ENCODE measurements at regions not wholly inside any gene's neighbourhood (a gene's known extent, or its start where the extent isn't known, plus 50 kb on each side); places are given as distances from the start of the nearest gene placed in this dataset.

DNA sequence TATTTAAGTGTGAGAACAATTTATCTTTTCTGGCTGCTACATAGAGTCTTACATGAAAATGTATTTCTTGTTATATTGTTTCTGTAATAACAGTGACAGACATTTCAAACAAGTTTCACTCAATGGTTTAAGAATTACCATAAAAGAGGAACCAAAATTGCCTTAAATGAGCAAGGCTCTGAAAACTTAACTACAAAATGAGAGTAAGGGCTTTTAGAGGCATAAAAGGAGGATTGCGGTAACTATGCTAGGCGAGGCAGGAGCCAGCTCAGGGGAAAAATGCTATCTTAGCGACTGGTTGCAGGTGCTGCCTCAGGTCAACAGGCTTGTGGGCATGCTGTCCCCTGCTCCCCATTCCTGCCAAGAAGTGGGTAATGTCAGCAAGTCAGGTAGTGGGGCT lies 81.7 kb upstream of the MSI2 start:
- no peak for DNase-seq (ENCODE audit: low spot score)

DNA sequence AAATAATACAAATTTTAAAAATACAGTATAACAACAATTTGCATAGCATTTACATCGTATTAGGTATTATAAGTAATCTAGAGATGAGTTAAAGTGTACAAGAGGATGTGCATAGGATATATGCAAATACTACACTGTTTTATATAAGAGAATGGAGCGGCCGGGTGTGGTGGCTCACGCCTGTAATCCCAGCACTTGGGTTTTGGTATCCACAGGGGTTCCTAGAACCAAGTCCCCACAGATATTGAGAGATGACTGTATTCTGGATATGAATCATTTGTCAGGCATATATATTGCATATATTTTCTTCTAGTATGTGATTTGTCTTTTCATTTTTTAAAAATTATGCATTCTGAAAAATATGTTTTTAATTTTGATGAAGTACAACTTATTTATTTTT lies 77.5 kb upstream of the MSI2 start:
- DNase-seq (ENCODE audit: low spot score): no peak

DNA sequence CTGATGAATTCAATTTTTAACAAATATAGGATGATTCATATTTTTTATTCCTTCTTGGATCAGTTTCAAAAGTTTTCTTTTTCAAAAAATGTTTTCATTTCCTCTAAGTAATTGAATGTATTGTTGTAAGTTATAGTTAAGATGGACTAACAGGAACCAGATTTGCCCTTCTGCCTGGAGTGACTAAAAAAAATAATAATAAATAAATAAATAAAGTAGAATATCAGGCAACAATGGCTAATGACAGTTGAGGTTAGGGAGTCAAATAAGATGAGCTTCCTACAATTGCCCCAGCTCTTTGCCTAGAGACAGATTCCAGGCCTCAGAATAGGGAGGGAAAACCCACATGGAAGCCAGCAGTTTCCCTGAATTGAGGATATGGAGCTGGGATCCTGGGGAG lies 73.7 kb upstream of the MSI2 start:
- no peak for DNase-seq (ENCODE audit: low spot score)

DNA sequence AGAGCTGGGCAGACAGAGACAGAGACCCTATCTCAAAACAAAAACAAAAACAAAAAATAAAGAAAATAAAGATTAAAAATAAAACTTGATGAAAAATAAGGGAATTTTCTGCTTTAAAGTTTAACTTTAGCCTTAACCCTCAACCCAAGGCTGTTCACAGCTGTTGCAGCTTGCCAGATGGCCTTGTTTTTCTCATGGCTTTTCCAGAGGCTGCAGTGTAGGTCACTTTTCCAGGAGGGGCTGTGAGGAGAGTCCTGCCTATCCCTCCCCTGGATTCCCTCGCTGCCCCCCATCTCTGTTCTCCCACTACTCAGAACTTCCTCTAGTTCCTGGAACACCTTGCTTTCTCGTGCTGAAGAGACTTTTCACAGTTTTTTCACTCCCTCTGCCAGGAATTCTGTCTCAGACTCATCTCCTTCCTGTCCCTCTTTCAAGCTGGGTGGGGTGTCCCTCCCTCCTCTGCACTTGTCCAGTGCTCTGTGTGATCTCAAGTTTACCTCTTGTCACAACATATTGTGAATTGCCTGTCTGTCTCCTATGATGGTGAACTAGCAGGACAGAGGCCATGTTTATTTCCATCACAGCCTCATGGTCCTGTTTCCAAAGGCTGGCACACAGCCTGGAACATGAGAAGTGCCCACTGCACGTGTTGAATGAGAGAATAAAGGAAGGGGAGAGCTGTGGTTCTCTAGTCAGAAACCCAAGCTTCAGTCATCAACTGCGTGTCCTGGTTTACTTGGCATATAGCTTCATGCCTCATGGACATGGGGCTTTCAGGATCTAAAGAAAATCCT lies 69.9 kb upstream of the MSI2 start:
- DNase-seq (ENCODE audit: low spot score): no peak

DNA sequence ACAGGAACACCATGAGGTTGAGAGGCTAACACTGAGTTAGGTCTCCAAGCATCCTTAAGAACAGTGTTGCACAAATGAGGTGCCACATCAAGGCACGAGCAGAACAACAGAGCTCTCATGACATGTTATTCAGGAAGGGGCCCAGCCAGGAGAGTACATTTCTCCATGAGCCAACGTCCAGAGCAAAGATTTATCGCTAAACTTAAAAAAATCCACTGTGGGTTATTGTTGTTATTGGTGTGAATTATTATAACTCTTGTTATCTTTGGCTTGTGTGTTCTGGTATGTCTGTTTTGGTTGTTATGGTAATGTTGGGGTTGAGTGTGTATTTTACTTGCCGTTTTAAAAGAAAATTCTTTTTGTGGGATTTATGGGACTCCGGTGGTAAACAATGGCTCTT lies 68.9 kb upstream of the MSI2 start:
- DNase-seq (ENCODE audit: low spot score): no peak

DNA sequence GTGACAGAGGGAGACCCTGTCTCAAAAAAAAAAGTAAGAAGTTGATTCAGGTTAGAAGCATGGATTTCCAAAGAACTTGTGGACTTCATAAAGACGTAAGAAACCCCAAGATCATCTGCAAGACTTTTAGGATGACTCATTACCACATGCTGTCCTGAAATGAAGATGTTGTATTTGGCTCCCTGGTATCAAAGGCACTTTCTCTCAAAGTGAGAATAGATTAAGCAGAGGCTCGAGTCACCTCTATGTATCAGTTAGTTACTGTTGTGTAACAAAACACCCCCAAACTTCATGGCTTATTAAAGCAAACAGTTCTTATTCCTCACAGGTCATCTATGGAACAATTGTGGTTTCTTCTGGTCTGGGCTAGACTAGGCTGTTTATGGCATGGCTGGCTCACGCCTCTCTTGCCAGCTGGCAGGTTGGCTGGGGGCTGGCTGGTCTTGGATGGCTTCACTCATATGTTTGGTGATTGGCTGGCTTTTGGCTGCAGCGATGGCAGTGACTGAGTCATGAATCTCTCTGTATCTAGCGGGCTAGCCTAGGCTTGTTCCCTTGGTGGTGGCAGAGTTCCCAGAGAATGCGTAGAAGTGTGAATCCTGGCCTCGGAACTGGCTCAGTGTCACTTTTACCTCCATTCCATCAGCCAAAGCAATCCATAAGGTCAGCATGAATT lies 60.4 kb upstream of the MSI2 start:
- DNase-seq (ENCODE audit: low spot score): peak; percentile 9

DNA sequence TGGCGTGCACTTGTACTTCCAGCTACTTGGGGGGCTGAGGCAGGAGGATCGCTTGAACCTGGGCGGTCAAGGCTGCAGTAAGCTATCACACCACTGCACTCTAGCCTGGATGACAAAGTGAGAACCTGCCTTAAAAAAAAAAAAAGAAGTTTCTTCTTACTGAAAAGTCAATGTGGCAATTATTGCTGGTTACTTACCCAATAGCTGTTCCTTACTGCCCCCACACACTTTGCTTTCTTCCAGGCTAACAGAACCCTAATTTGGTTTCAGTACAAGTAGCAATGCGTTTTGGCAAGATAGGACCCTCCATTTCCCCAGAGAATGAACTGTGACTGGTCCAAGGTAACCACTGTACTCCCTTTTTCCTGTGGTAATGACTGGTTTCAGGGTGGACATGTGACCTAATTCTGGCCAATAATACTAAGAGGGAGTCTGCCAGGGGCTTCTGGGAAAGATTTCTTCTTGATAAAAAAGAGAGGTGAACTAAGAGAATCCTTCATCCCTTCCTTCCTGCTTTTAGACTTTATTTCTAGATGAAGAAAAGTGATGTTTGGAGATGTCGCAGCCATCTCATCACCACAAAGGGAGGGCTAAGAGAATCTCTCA lies 58.8 kb upstream of the MSI2 start:
- DNase-seq (ENCODE audit: low spot score): no peak

DNA sequence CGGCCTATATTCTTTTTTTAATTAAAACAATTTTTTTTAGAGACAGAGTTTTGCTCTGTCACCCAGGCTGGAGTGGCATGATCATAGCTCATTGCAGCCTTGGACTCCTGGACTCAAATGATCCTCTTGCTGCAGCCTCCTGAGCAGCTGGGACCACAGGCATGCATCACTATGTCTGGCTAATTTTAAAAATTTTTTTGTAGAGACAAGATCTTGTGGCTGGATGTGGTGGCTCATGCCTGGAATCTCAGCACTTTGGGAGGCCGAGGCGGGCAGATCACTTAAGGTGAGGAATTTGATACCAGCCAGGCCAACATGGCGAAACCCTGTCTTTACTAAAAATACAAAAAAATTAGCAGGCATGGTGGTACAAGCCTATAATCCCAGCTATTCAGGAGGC lies 54.8 kb upstream of the MSI2 start:
- no peak for DNase-seq (ENCODE audit: low spot score)

DNA sequence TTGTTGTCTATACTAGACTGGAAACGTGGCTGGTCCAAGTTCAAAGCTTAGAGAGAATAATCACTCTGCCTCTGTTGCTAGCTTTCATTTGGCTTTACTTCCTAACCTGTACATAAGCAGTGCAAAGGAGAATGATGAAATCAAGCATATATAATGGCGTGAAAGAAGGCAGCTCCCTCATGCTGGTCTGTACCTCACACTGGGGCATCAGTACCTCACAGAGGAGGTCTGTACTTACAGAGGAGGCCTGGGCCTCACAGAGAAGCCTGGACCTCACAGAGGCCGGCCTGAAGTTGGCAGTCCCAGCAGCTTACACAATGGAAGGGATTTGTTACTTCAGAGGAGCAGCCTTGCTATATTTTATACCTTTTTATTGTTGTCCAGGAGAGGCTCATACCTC lies 53.3 kb upstream of the MSI2 start:
- no peak for DNase-seq (ENCODE audit: low spot score)

Measured in kidney tubule cell (primary cell).